ENCODE measurements at regions not wholly inside any gene's neighbourhood (a gene's known extent, or its start where the extent isn't known, plus 50 kb on each side); places are given as distances from the start of the nearest gene placed in this dataset.
"Not testable (repeated sequence)": the region's sequence is repeated elsewhere in the genome, so short reads cannot be mapped to it uniquely, and the experiment has no call there.

GRCh38 chr5:97545886-97546535 lies 363.0 kb upstream of the RIOK2 start:
- no peak for DNase-seq

- DNase-seq = no peak
These were observed 364.4 kb upstream of the RIOK2 start for GRCh38 chr5:97547430-97547829.

- DNase-seq = no peak
These were observed 365.1 kb upstream of the RIOK2 start for GRCh38 chr5:97547999-97548738.

- DNase-seq = no peak
These were observed 365.7 kb upstream of the RIOK2 start for GRCh38 chr5:97548739-97549080.

- no peak for DNase-seq
These were observed 366.4 kb upstream of the RIOK2 start for GRCh38 chr5:97549496-97549895.

GRCh38 chr5:97550164-97550563 lies 367.1 kb upstream of the RIOK2 start:
- no peak for DNase-seq

- no peak for DNase-seq
These were observed 367.8 kb upstream of the RIOK2 start for GRCh38 chr5:97550818-97551217.

GRCh38 chr5:97553604-97554452 lies 370.8 kb upstream of the RIOK2 start:
- DNase-seq = no peak

GRCh38 chr5:97554977-97555643 lies 372.1 kb upstream of the RIOK2 start:
- no peak for DNase-seq

GRCh38 chr5:97555644-97555981 lies 372.6 kb upstream of the RIOK2 start:
- DNase-seq = no peak

- no peak for DNase-seq
These were observed 377.0 kb upstream of the RIOK2 start for GRCh38 chr5:97559827-97560598.

GRCh38 chr5:97560599-97560993 lies 377.5 kb upstream of the RIOK2 start:
- DNase-seq = no peak

GRCh38 chr5:97563050-97563657 lies 380.1 kb upstream of the RIOK2 start:
- DNase-seq = no peak

GRCh38 chr5:97568382-97568781 lies 385.3 kb upstream of the RIOK2 start:
- no peak for DNase-seq

- no peak for DNase-seq
These were observed 387.2 kb upstream of the RIOK2 start for GRCh38 chr5:97570242-97570641.

GRCh38 chr5:97575322-97575721 lies 392.3 kb upstream of the RIOK2 start:
- no peak for DNase-seq

- DNase-seq = no peak
These were observed 393.9 kb upstream of the RIOK2 start for GRCh38 chr5:97576956-97577355.

- DNase-seq = not testable (repeated sequence)
These were observed 396.9 kb upstream of the RIOK2 start for GRCh38 chr5:97579977-97580376.

- no peak for DNase-seq
These were observed 397.7 kb upstream of the RIOK2 start for GRCh38 chr5:97580746-97581145.

- DNase-seq = no peak
These were observed 408.7 kb upstream of the RIOK2 start for GRCh38 chr5:97591781-97592180.

GRCh38 chr5:97600486-97600885 lies 417.4 kb upstream of the RIOK2 start:
- no peak for DNase-seq

GRCh38 chr5:97601651-97602050 lies 418.6 kb upstream of the RIOK2 start:
- no peak for DNase-seq

Data from NCI-H2171 treated with DMSO at 0.1 percent for 48 hours (cell line).